ENCODE measurements at regions not wholly inside any gene's neighbourhood (a gene's known extent, or its start where the extent isn't known, plus 50 kb on each side); places are given as distances from the start of the nearest gene placed in this dataset.

GRCh38 chr3:87329065-87329464 is 52.7 kb upstream of the POU1F1 start:
- in situ Hi-C loops (cut with HindIII; ENCODE audit: low sequenced_read_pairs) = no loop called here
- no peak for TF ChIP-seq CTCF (IDR thresholded peaks at IDR 0.05; ENCODE audit: low read depth, low read length)
- no peak overlapping the region for H3K4me3 ChIP-seq (ENCODE audit: low read depth, low read length)
- no peak for DNase-seq (ENCODE audit: low read depth, low spot score)

All from astrocyte of the spinal cord (primary cell).